SHP77 treated with DMSO at 0.1 percent for 48 hours (cell line): ENCODE measurements at regions not wholly inside any gene's neighbourhood (a gene's known extent, or its start where the extent isn't known, plus 50 kb on each side); places are given as distances from the start of the nearest gene placed in this dataset.

Experiments
- DNase-seq: peaks from one replicate; lab custom pipeline; 2025; lab: John Stamatoyannopoulos, UW

- DNase-seq = no peak
These were observed 133.0 kb upstream of the ASTN2 start for GRCh38 chr9:117547904-117548303.

- DNase-seq = no peak
These were observed 132.2 kb upstream of the ASTN2 start for GRCh38 chr9:117546894-117547678.

GRCh38 chr9:117545846-117546245 lies 131.0 kb upstream of the ASTN2 start:
- no peak for DNase-seq

GRCh38 chr9:117543089-117543488 lies 128.2 kb upstream of the ASTN2 start:
- DNase-seq = no peak

GRCh38 chr9:117542021-117542420 lies 127.2 kb upstream of the ASTN2 start:
- DNase-seq = no peak

GRCh38 chr9:117541181-117541580 lies 126.3 kb upstream of the ASTN2 start:
- DNase-seq = no peak

GRCh38 chr9:117535973-117536372 lies 121.1 kb upstream of the ASTN2 start:
- no peak for DNase-seq

GRCh38 chr9:117535434-117535833 lies 120.6 kb upstream of the ASTN2 start:
- no peak for DNase-seq

- DNase-seq = no peak
These were observed 113.4 kb upstream of the ASTN2 start for GRCh38 chr9:117528225-117528624.

- DNase-seq = no peak
These were observed 111.8 kb upstream of the ASTN2 start for GRCh38 chr9:117526674-117527073.

- no peak for DNase-seq
These were observed 108.8 kb upstream of the ASTN2 start for GRCh38 chr9:117523531-117524153.

GRCh38 chr9:117521293-117521692 lies 106.4 kb upstream of the ASTN2 start:
- no peak for DNase-seq

- DNase-seq = no peak
These were observed 102.1 kb upstream of the ASTN2 start for GRCh38 chr9:117516676-117517632.

- DNase-seq = no peak
These were observed 97.1 kb upstream of the ASTN2 start for GRCh38 chr9:117511852-117512481.

- no peak for DNase-seq
These were observed 81.5 kb upstream of the ASTN2 start for GRCh38 chr9:117496307-117496706.

GRCh38 chr9:117494401-117495090 lies 79.7 kb upstream of the ASTN2 start:
- DNase-seq = no peak

- no peak for DNase-seq
These were observed 77.6 kb upstream of the ASTN2 start for GRCh38 chr9:117492476-117492875.

GRCh38 chr9:117491491-117491890 lies 76.6 kb upstream of the ASTN2 start:
- no peak for DNase-seq

- no peak for DNase-seq
These were observed 75.3 kb upstream of the ASTN2 start for GRCh38 chr9:117490199-117490598.

- DNase-seq = no peak
These were observed 73.8 kb upstream of the ASTN2 start for GRCh38 chr9:117488659-117489058.

- peak; percentile 86 for DNase-seq
These were observed 72.8 kb upstream of the ASTN2 start for GRCh38 chr9:117487555-117488175.
